ENCODE measurements at regions not wholly inside any gene's neighbourhood (a gene's known extent, or its start where the extent isn't known, plus 50 kb on each side); places are given as distances from the start of the nearest gene placed in this dataset.

- no peak for TF ChIP-seq POLR2A (IDR thresholded peaks at IDR 0.05; ENCODE audit: low read depth, low read length)
- TF ChIP-seq POLR2AphosphoS5 (IDR thresholded peaks at IDR 0.05; ENCODE audit: low read depth, low read length): no peak
These were observed 131.3 kb upstream of the CBLN2 start for GRCh38 chr18:72675394-72675793.
